ENCODE measurements at regions not wholly inside any gene's neighbourhood (a gene's known extent, or its start where the extent isn't known, plus 50 kb on each side); places are given as distances from the start of the nearest gene placed in this dataset.
"Not testable (repeated sequence)": the region's sequence is repeated elsewhere in the genome, so short reads cannot be mapped to it uniquely, and the experiment has no call there.

DNA sequence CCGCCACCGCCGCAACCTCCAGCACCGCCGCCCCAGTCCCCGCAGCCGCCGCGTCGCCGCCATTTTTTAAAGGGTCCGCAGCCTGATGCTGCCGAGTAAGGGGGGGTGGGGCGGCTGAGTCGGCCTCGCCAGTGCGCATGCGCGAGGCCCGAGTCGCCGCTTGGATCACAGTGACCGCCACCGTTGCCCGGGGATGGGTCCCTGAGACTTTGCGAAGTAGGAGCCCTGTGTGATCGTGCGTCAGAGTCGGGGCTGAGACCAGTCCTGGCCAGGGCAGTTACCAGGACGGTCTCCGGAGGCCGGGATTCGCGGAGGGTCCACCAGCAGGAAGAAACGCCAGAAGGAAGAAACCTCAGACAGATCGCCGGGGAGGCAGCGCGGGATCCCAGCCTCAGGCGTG lies 1421.7 kb upstream of the PCDH10 start:
- not testable (repeated sequence) for H2AK5ac ChIP-seq (ENCODE audit: low read depth, low read length); H2BK12ac ChIP-seq (ENCODE audit: low read length); H3K14ac ChIP-seq (ENCODE audit: low read length); H3K27ac ChIP-seq (replicated peaks; ENCODE audit: low read length); H4K91ac ChIP-seq (ENCODE audit: low read depth, low read length, poor library complexity); H3K23ac ChIP-seq (ENCODE audit: low read depth, low read length, poor library complexity); H3K36me3 ChIP-seq (replicated peaks in 1 of 2; ENCODE audit: control insufficient read depth in 2 of 2, insufficient read depth in 2 of 2, low read length in 2 of 2); H3K4me3 ChIP-seq (ENCODE audit: low read length in 2 of 2); H3K4me2 ChIP-seq (ENCODE audit: insufficient read depth, low read length, poor library complexity, severe bottlenecking); H3K79me1 ChIP-seq (ENCODE audit: low read depth, low read length); H3K27me3 ChIP-seq (ENCODE audit: control insufficient read depth in 3 of 3, insufficient read depth in 3 of 3, low read depth in 1 of 3, low read length in 3 of 3); H3K4me1 ChIP-seq (ENCODE audit: control insufficient read depth in 2 of 2, insufficient read depth in 1 of 2, low read depth in 1 of 2, low read length in 2 of 2); H3K9ac ChIP-seq (ENCODE audit: low read depth, low read length, poor library complexity); H2AFZ ChIP-seq (ENCODE audit: low read length); DNase-seq (ENCODE audit: low spot score); H2BK15ac ChIP-seq (ENCODE audit: low read length); H3K4ac ChIP-seq (ENCODE audit: low read length); H4K8ac ChIP-seq (ENCODE audit: low read depth, low read length); H3K18ac ChIP-seq (ENCODE audit: low read length); H2BK5ac ChIP-seq (ENCODE audit: low read length); H3K9me3 ChIP-seq (replicated peaks in 1 of 2; ENCODE audit: control insufficient read depth in 2 of 2, insufficient read depth in 1 of 2, low read depth in 1 of 2, low read length in 2 of 2); H2BK120ac ChIP-seq (ENCODE audit: low read depth, low read length)
- WGBS, 2 donors (ENCODE audit: extremely low coverage in 2 of 2, insufficient read length in 2 of 2, insufficient replicate concordance in 1 of 2): no CpG with 5 or more reads among the region's 40 CpGs

DNA sequence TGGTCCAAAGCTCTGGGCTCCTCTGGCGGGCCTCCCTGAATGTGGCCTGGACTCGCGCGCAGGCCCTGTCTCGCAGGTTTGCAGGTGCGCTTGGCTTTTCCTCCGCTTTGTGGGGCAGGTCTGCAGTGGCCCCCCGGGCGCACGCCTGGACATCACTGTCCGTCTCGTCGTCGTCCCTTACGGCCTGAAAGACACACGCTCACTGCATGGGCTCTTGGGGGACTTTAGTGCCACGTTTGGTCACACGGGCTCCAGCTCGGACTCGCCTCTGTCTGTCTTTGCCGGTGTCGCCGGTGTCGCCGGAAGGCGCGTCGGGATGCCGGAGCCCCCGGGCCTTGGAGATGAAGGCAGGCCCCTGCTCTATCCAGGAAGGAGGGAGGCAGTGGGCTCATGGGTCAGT lies 1419.9 kb upstream of the PCDH10 start:
- not testable (repeated sequence) for H2AK5ac ChIP-seq (ENCODE audit: low read depth, low read length); H3K4me1 ChIP-seq (ENCODE audit: control insufficient read depth in 2 of 2, insufficient read depth in 1 of 2, low read depth in 1 of 2, low read length in 2 of 2); H3K18ac ChIP-seq (ENCODE audit: low read length); H2BK15ac ChIP-seq (ENCODE audit: low read length); DNase-seq (ENCODE audit: low spot score); H3K4me2 ChIP-seq (ENCODE audit: insufficient read depth, low read length, poor library complexity, severe bottlenecking); H3K79me1 ChIP-seq (ENCODE audit: low read depth, low read length); H3K23ac ChIP-seq (ENCODE audit: low read depth, low read length, poor library complexity); H4K91ac ChIP-seq (ENCODE audit: low read depth, low read length, poor library complexity); H3K36me3 ChIP-seq (replicated peaks in 1 of 2; ENCODE audit: control insufficient read depth in 2 of 2, insufficient read depth in 2 of 2, low read length in 2 of 2); H3K14ac ChIP-seq (ENCODE audit: low read length); H3K4ac ChIP-seq (ENCODE audit: low read length); H3K9ac ChIP-seq (ENCODE audit: low read depth, low read length, poor library complexity); H2BK120ac ChIP-seq (ENCODE audit: low read depth, low read length); H2AFZ ChIP-seq (ENCODE audit: low read length); H3K9me3 ChIP-seq (replicated peaks in 1 of 2; ENCODE audit: control insufficient read depth in 2 of 2, insufficient read depth in 1 of 2, low read depth in 1 of 2, low read length in 2 of 2); H2BK5ac ChIP-seq (ENCODE audit: low read length); H3K27ac ChIP-seq (replicated peaks; ENCODE audit: low read length); H2BK12ac ChIP-seq (ENCODE audit: low read length); H3K27me3 ChIP-seq (ENCODE audit: control insufficient read depth in 3 of 3, insufficient read depth in 3 of 3, low read depth in 1 of 3, low read length in 3 of 3); H3K4me3 ChIP-seq (ENCODE audit: low read length in 2 of 2)
- no CpG with 5 or more reads among the region's 30 CpGs for WGBS, 2 donors (ENCODE audit: extremely low coverage in 2 of 2, insufficient read length in 2 of 2, insufficient replicate concordance in 1 of 2)
- peak overlapping the region; percentile 65 for H4K8ac ChIP-seq (ENCODE audit: low read depth, low read length)

DNA sequence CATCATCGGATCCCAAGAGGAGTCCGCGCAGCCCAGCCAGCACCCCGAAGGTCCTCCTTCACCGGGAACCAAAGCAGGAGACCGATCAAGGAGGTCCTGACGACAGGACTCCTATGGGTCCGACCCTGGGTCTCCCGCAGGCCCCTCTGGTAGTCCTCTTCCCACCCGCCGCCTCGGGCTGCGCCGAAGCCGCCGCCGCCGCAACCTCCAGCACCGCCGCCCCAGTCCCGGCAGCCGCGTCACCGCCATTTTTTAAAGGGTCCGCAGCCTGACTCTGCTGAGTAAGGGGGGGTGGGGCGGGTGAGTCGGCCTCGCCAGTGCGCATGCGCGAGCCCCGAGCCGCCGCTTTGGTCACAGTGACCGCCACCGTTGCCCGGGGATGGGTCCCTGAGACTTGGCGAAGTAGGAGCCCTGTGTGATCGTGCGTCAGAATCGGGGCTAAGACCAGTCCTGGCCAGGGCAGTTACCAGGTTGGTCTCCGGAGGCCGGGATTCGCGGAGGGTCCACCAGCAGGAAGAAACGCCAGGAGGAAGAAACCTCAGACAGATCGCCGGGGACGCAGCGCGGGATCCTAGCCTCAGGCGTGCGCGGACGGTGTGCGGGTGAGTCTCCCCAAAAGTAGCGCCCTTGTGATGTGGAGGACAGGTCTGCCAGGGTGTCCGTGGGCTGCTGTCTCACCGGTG lies 1419.2 kb upstream of the PCDH10 start:
- H3K9ac ChIP-seq (ENCODE audit: low read depth, low read length, poor library complexity); H3K36me3 ChIP-seq (replicated peaks in 1 of 2; ENCODE audit: control insufficient read depth in 2 of 2, insufficient read depth in 2 of 2, low read length in 2 of 2); H4K8ac ChIP-seq (ENCODE audit: low read depth, low read length); DNase-seq (ENCODE audit: low spot score); H3K9me3 ChIP-seq (replicated peaks in 1 of 2; ENCODE audit: control insufficient read depth in 2 of 2, insufficient read depth in 1 of 2, low read depth in 1 of 2, low read length in 2 of 2); H3K4me2 ChIP-seq (ENCODE audit: insufficient read depth, low read length, poor library complexity, severe bottlenecking); H2AK5ac ChIP-seq (ENCODE audit: low read depth, low read length); H2BK120ac ChIP-seq (ENCODE audit: low read depth, low read length); H3K4me3 ChIP-seq (ENCODE audit: low read length in 2 of 2); H3K27ac ChIP-seq (replicated peaks; ENCODE audit: low read length); H3K23ac ChIP-seq (ENCODE audit: low read depth, low read length, poor library complexity); H2BK12ac ChIP-seq (ENCODE audit: low read length); H2BK15ac ChIP-seq (ENCODE audit: low read length); H3K4ac ChIP-seq (ENCODE audit: low read length); H3K18ac ChIP-seq (ENCODE audit: low read length); H2AFZ ChIP-seq (ENCODE audit: low read length); H4K91ac ChIP-seq (ENCODE audit: low read depth, low read length, poor library complexity); H3K79me1 ChIP-seq (ENCODE audit: low read depth, low read length); H3K27me3 ChIP-seq (ENCODE audit: control insufficient read depth in 3 of 3, insufficient read depth in 3 of 3, low read depth in 1 of 3, low read length in 3 of 3); H2BK5ac ChIP-seq (ENCODE audit: low read length); H3K4me1 ChIP-seq (ENCODE audit: control insufficient read depth in 2 of 2, insufficient read depth in 1 of 2, low read depth in 1 of 2, low read length in 2 of 2); H3K14ac ChIP-seq (ENCODE audit: low read length): not testable (repeated sequence)
- whole genome bisulfite sequencing, 2 donors (ENCODE audit: extremely low coverage in 2 of 2, insufficient read length in 2 of 2, insufficient replicate concordance in 1 of 2): no CpG with 5 or more reads among the region's 59 CpGs

DNA sequence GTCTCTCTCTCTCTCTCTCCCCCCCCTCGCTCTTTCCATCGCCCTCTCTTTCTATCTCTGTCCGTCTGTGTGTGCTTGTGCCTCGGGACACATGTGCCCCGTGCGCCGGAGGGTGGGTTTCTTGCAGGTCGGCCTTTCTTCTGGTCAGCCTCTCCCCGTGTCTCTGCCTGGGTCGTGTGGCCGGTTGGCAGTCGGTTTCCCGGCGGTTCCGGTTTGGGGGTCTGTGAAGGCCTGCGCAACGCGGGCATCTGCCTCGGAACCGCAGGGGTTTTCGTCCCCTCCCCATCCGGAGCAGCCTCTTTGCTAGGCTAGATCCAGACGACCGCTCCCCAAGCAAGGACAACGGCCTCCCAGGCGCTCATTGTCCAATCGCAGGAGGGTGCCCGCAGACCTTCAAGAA lies 1418.5 kb upstream of the PCDH10 start:
- not testable (repeated sequence) for H2BK15ac ChIP-seq (ENCODE audit: low read length); H4K91ac ChIP-seq (ENCODE audit: low read depth, low read length, poor library complexity); H3K4me3 ChIP-seq (ENCODE audit: low read length in 2 of 2); H4K8ac ChIP-seq (ENCODE audit: low read depth, low read length); H3K79me1 ChIP-seq (ENCODE audit: low read depth, low read length); DNase-seq (ENCODE audit: low spot score); H3K9ac ChIP-seq (ENCODE audit: low read depth, low read length, poor library complexity); H3K36me3 ChIP-seq (replicated peaks in 1 of 2; ENCODE audit: control insufficient read depth in 2 of 2, insufficient read depth in 2 of 2, low read length in 2 of 2); H2AFZ ChIP-seq (ENCODE audit: low read length); H3K9me3 ChIP-seq (replicated peaks in 1 of 2; ENCODE audit: control insufficient read depth in 2 of 2, insufficient read depth in 1 of 2, low read depth in 1 of 2, low read length in 2 of 2); H2AK5ac ChIP-seq (ENCODE audit: low read depth, low read length); H2BK120ac ChIP-seq (ENCODE audit: low read depth, low read length); H3K4ac ChIP-seq (ENCODE audit: low read length); H2BK12ac ChIP-seq (ENCODE audit: low read length); H3K23ac ChIP-seq (ENCODE audit: low read depth, low read length, poor library complexity); H3K27ac ChIP-seq (replicated peaks; ENCODE audit: low read length); H3K18ac ChIP-seq (ENCODE audit: low read length); H3K4me1 ChIP-seq (ENCODE audit: control insufficient read depth in 2 of 2, insufficient read depth in 1 of 2, low read depth in 1 of 2, low read length in 2 of 2); H3K14ac ChIP-seq (ENCODE audit: low read length); H2BK5ac ChIP-seq (ENCODE audit: low read length); H3K4me2 ChIP-seq (ENCODE audit: insufficient read depth, low read length, poor library complexity, severe bottlenecking); H3K27me3 ChIP-seq (ENCODE audit: control insufficient read depth in 3 of 3, insufficient read depth in 3 of 3, low read depth in 1 of 3, low read length in 3 of 3)
- no CpG with 5 or more reads among the region's 28 CpGs for WGBS, 2 donors (ENCODE audit: extremely low coverage in 2 of 2, insufficient read length in 2 of 2, insufficient replicate concordance in 1 of 2)

All from neuronal stem cell (in vitro differentiated cells).